IPS-NIHi7 (cell line): ENCODE measurements at regions not wholly inside any gene's neighbourhood (a gene's known extent, or its start where the extent isn't known, plus 50 kb on each side); places are given as distances from the start of the nearest gene placed in this dataset.

Experiments
- DNase-seq: peaks from one replicate; pipeline ENCODE4 v3.0.0; 2012; ENCODE audit warnings: mixed read lengths; ENCODE audit errors: extremely low spot score

- no peak for DNase-seq
These were observed 128.9 kb upstream of the TPRG1 start for GRCh38 chr3:189042832-189043231.

GRCh38 chr3:189049458-189050236 lies 122.1 kb upstream of the TPRG1 start:
- no peak for DNase-seq

- no peak for DNase-seq
These were observed 118.4 kb upstream of the TPRG1 start for GRCh38 chr3:189053322-189053721.

GRCh38 chr3:189056646-189057335 lies 115.0 kb upstream of the TPRG1 start:
- no peak for DNase-seq

GRCh38 chr3:189057369-189057768 lies 114.4 kb upstream of the TPRG1 start:
- no peak for DNase-seq

- DNase-seq: no peak
These were observed 113.7 kb upstream of the TPRG1 start for GRCh38 chr3:189058071-189058470.

- DNase-seq: no peak
These were observed 100.8 kb upstream of the TPRG1 start for GRCh38 chr3:189070965-189071364.

GRCh38 chr3:189071446-189071845 lies 100.3 kb upstream of the TPRG1 start:
- no peak for DNase-seq

- DNase-seq: no peak
These were observed 95.3 kb upstream of the TPRG1 start for GRCh38 chr3:189076449-189076848.

- DNase-seq: no peak
These were observed 91.0 kb upstream of the TPRG1 start for GRCh38 chr3:189080745-189081144.

GRCh38 chr3:189082666-189083427 lies 88.9 kb upstream of the TPRG1 start:
- DNase-seq: no peak

- no peak for DNase-seq
These were observed 87.2 kb upstream of the TPRG1 start for GRCh38 chr3:189084620-189085019.

GRCh38 chr3:189092547-189092946 lies 79.2 kb upstream of the TPRG1 start:
- no peak for DNase-seq

- DNase-seq: no peak
These were observed 77.2 kb upstream of the TPRG1 start for GRCh38 chr3:189094539-189094938.

GRCh38 chr3:189096092-189096491 lies 75.7 kb upstream of the TPRG1 start:
- no peak for DNase-seq

- no peak for DNase-seq
These were observed 72.7 kb upstream of the TPRG1 start for GRCh38 chr3:189099031-189099471.

GRCh38 chr3:189099505-189100290 lies 72.1 kb upstream of the TPRG1 start:
- DNase-seq: no peak

GRCh38 chr3:189100866-189101265 lies 70.9 kb upstream of the TPRG1 start:
- no peak for DNase-seq

- no peak for DNase-seq
These were observed 70.2 kb upstream of the TPRG1 start for GRCh38 chr3:189101594-189101993.

GRCh38 chr3:189103208-189103607 lies 68.6 kb upstream of the TPRG1 start:
- DNase-seq: no peak

GRCh38 chr3:189108067-189108466 lies 63.7 kb upstream of the TPRG1 start:
- DNase-seq: no peak

- no peak for DNase-seq
These were observed 63.0 kb upstream of the TPRG1 start for GRCh38 chr3:189108735-189109134.
